Fibroblast of lung (primary cell): ENCODE measurements at regions not wholly inside any gene's neighbourhood (a gene's known extent, or its start where the extent isn't known, plus 50 kb on each side); places are given as distances from the start of the nearest gene placed in this dataset.

Source experiments
- DNase-seq, 2 donors: peaks; one replicate each; pipeline versions ENCODE4 v3.0.0 to v3.0.0-alpha.2; 2010; ENCODE audit warnings: low read depth in 2 of 2
- H2AFZ ChIP-seq: 2 replicates; pipeline ENCODE4 v1.5.1; 2012; ENCODE audit warnings: low read length, control low read depth, inconsistent platforms
- H3K27ac ChIP-seq: 2 replicates; pipeline ENCODE4 v1.5.1; 2011; ENCODE audit warnings: low read length, control low read depth; ENCODE audit not compliant: insufficient read depth
- H3K27me3 ChIP-seq: 2 replicates; pipeline ENCODE4 v1.5.1; 2011; ENCODE audit warnings: mild to moderate bottlenecking, low read length; ENCODE audit not compliant: control insufficient read depth, insufficient read depth
- H3K36me3 ChIP-seq: 2 replicates; pipeline ENCODE4 v1.5.1; 2011; ENCODE audit warnings: low read length; ENCODE audit not compliant: control insufficient read depth, insufficient read depth
- H3K4me1 ChIP-seq: 2 replicates; pipeline ENCODE4 v1.5.1; 2011; ENCODE audit warnings: low read length; ENCODE audit not compliant: control insufficient read depth, insufficient read depth; ENCODE audit errors: extremely low read depth
- H3K4me2 ChIP-seq: 2 replicates; pipeline ENCODE4 v1.5.1; 2011; ENCODE audit warnings: low read length, control low read depth; ENCODE audit not compliant: insufficient read depth; ENCODE audit errors: extremely low read depth
- H3K4me3 ChIP-seq, 4 experiments: fragments of 200-600 bp in 1 of 4; sonication (generic) in 1 of 4; replicated peaks in 1 of 4; 2 replicates each; pipeline ENCODE4 v1.5.1; 2011 to 2016; ENCODE audit warnings: low read length in 4 of 4, low read depth in 3 of 4, mild to moderate bottlenecking in 3 of 4, control low read depth in 2 of 4, inconsistent platforms in 1 of 4, mixed read lengths in 1 of 4; ENCODE audit not compliant: insufficient read depth in 1 of 4; ENCODE audit errors: control extremely low read depth in 1 of 4
- H3K79me2 ChIP-seq: 2 replicates; pipeline ENCODE4 v1.5.1; 2012; ENCODE audit warnings: mild to moderate bottlenecking, low read length, inconsistent platforms; ENCODE audit not compliant: control insufficient read depth, insufficient read depth
- H3K9ac ChIP-seq: 2 replicates; pipeline ENCODE4 v1.5.1; 2011; ENCODE audit warnings: mild to moderate bottlenecking, low read length, control low read depth; ENCODE audit not compliant: insufficient read depth
- H3K9me3 ChIP-seq: 2 replicates; pipeline ENCODE4 v1.5.1; 2012; ENCODE audit warnings: low read depth, low read length; ENCODE audit not compliant: control insufficient read depth, insufficient read depth
- H4K20me1 ChIP-seq: 2 replicates; pipeline ENCODE4 v1.5.1; 2011; ENCODE audit warnings: low read length; ENCODE audit not compliant: control insufficient read depth, insufficient read depth; ENCODE audit errors: extremely low read depth
- EZH2 ChIP-seq: IDR thresholded peaks from 2 replicates; pipeline ENCODE4 v1.5.1; 2012; ENCODE audit warnings: low read length, control low read depth, mild to moderate bottlenecking; ENCODE audit errors: missing control alignments
- TF ChIP-seq, protein P1 (sequence below), 2 donors: IDR thresholded peaks in 1 of 2; conservative IDR thresholded peaks in 1 of 2; 1 replicate in 1 of 2; 2 replicates in 1 of 2; pipeline ENCODE4 v1.5.1; 2011 to 2012; ENCODE audit warnings: low read length in 2 of 2, control low read depth in 1 of 2, inconsistent platforms in 1 of 2, low read depth in 1 of 2, mild to moderate bottlenecking in 1 of 2

DNA sequence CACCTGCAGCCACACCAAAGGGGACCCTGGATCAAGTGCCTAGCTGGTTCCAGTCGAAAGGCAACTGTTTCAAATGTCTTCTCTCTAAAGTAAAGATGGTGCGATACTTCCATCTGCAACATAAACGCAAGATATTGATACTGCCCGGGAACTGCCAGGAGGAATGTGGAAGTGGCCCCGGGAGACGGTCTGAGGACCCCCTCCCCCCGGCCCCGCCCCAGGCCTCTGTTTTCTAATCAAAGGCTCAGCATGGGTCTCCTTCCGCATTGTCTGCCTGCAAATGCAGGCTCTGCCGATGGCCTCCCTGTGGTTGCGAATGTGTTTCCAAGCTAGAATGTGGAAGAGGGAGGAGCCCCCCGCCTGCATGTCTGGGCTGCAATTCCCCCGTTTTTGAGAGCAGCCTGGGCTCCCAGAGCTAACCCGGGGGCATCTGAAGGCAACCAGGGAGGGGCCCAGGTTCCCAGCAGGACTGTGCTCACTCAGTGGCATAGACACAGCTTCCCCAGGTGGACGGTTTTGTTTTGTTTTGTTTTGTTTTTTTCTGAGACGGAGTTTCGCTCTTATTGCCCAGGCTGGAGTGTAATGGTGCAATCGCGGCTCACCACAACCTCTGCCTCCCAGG, 223.9 kb upstream of the PPP2R2D start:
- Histone ChIP-seq H3K27ac (no peak overlapping the region), H3K27me3 (no peaks in the 10 kb centered on the region), H3K9me3 (no peaks in the 10 kb centered on the region), H4K20me1 (no peaks in the 10 kb centered on the region), H3K4me3 (no peak overlapping the region), H3K4me1 (no peaks in the 10 kb centered on the region), H3K36me3 (no peaks in the 10 kb centered on the region), H2AFZ (no peak overlapping the region), H3K79me2 (no peaks in the 10 kb centered on the region), H3K4me2 (no peak overlapping the region), H3K9ac (no peak overlapping the region)
- no peak for DNase-seq
- TF ChIP-seq, protein P1, sequence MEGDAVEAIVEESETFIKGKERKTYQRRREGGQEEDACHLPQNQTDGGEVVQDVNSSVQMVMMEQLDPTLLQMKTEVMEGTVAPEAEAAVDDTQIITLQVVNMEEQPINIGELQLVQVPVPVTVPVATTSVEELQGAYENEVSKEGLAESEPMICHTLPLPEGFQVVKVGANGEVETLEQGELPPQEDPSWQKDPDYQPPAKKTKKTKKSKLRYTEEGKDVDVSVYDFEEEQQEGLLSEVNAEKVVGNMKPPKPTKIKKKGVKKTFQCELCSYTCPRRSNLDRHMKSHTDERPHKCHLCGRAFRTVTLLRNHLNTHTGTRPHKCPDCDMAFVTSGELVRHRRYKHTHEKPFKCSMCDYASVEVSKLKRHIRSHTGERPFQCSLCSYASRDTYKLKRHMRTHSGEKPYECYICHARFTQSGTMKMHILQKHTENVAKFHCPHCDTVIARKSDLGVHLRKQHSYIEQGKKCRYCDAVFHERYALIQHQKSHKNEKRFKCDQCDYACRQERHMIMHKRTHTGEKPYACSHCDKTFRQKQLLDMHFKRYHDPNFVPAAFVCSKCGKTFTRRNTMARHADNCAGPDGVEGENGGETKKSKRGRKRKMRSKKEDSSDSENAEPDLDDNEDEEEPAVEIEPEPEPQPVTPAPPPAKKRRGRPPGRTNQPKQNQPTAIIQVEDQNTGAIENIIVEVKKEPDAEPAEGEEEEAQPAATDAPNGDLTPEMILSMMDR (conservative IDR thresholded peaks at IDR 0.05 in 1 of 2, IDR thresholded peaks at IDR 0.05 in 1 of 2; ENCODE audit: low read depth in 1 of 2, low read length in 2 of 2): no peak
- TF ChIP-seq EZH2: no peak

DNA sequence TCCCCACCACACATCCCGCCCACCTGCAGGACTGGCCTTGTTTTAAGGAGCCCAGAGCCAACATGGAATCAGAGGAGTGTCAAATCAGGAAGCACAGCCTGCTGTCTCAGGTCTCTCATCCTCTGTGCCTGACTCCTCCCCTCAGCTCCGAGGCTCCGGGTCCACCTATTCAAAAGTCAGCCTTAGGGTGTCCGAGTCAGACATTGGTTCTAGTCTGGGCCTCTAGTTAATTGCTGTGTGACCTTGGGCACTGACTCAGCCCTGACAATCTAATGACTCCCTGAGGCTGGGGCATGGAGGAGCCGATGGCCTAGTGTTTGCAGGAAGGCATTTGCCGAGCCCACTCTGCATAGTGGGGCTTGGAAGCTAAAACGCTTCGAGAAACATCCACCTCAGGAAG, 223.1 kb upstream of the PPP2R2D start:
- Histone ChIP-seq H2AFZ (no peak overlapping the region), H3K4me1 (no peaks in the 10 kb centered on the region), H3K4me2 (no peak overlapping the region), H4K20me1 (no peaks in the 10 kb centered on the region), H3K79me2 (no peaks in the 10 kb centered on the region), H3K4me3 (no peak overlapping the region), H3K9ac (no peak overlapping the region), H3K27ac (no peak overlapping the region), H3K9me3 (no peaks in the 10 kb centered on the region), H3K27me3 (no peaks in the 10 kb centered on the region), H3K36me3 (no peaks in the 10 kb centered on the region)
- no peak for DNase-seq
- TF ChIP-seq, protein P1 (conservative IDR thresholded peaks at IDR 0.05 in 1 of 2, IDR thresholded peaks at IDR 0.05 in 1 of 2; ENCODE audit: low read depth in 1 of 2, low read length in 2 of 2): no peak

DNA sequence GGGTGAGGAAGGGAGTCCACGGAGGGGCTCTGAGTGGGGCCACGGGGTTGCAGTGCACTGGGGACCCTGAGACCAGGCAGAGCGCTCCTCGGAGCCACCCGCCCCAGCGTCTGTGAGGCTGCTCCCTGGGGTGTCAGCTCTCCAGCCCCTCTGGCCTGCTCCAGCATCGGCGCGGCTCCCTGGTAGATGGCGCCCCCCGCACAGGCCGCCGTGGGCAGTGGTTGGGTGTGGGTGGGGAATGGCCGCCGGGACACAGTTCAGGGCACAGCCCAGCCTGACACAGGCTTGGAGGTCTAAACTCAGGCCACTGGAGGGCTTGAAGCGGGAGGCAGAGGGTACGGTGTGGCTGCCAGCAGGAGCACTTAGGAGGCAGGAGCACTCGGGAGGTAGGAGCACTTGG, 222.6 kb upstream of the PPP2R2D start:
- Histone ChIP-seq H3K9me3 (no peaks in the 10 kb centered on the region), H3K27me3 (no peaks in the 10 kb centered on the region), H3K9ac (no peak overlapping the region)

More for the DNA sequence above, 222.6 kb upstream of the PPP2R2D start:
- no peaks in the 10 kb centered on the region for H3K36me3 ChIP-seq
- no peaks in the 10 kb centered on the region for H3K79me2 ChIP-seq
- TF ChIP-seq, protein P1 (conservative IDR thresholded peaks at IDR 0.05 in 1 of 2, IDR thresholded peaks at IDR 0.05 in 1 of 2; ENCODE audit: low read depth in 1 of 2, low read length in 2 of 2): no peak
- no peak for TF ChIP-seq EZH2
- H3K27ac ChIP-seq: no peak overlapping the region
- H4K20me1 ChIP-seq: no peaks in the 10 kb centered on the region
- H3K4me2 ChIP-seq: no peak overlapping the region
- H3K4me3 ChIP-seq: no peak overlapping the region
- no peaks in the 10 kb centered on the region for H3K4me1 ChIP-seq
- H2AFZ ChIP-seq: no peak overlapping the region
- no peak for DNase-seq
